IPS DF 4.7 (cell line): ENCODE measurements at regions not wholly inside any gene's neighbourhood (a gene's known extent, or its start where the extent isn't known, plus 50 kb on each side); places are given as distances from the start of the nearest gene placed in this dataset.
A peak's percentile ranks its signal among the peaks of the same experiment; 100 is the strongest.

Experiments
- DNase-seq: peaks from one replicate; pipeline ENCODE4 v3.0.0-alpha.2; 2013; ENCODE audit warnings: low spot score; ENCODE audit errors: extremely low read depth

- DNase-seq: no peak
Measured at GRCh38 chr1:112263453-112263852, 132.6 kb upstream of the CTTNBP2NL start.

- no peak for DNase-seq
Measured at GRCh38 chr1:112264010-112264409, 132.0 kb upstream of the CTTNBP2NL start.

- no peak for DNase-seq
Measured at GRCh38 chr1:112264553-112264952, 131.5 kb upstream of the CTTNBP2NL start.

- no peak for DNase-seq
Measured at GRCh38 chr1:112265931-112266330, 130.1 kb upstream of the CTTNBP2NL start.

- DNase-seq: no peak
Measured at GRCh38 chr1:112267206-112267605, 128.8 kb upstream of the CTTNBP2NL start.

- DNase-seq: no peak
Measured at GRCh38 chr1:112267929-112268328, 128.1 kb upstream of the CTTNBP2NL start.

GRCh38 chr1:112268408-112268807 is 127.6 kb upstream of the CTTNBP2NL start:
- DNase-seq: no peak

GRCh38 chr1:112271270-112271669 is 124.7 kb upstream of the CTTNBP2NL start:
- DNase-seq: no peak

- no peak for DNase-seq
Measured at GRCh38 chr1:112272101-112272772, 123.8 kb upstream of the CTTNBP2NL start.

- DNase-seq: no peak
Measured at GRCh38 chr1:112284796-112285195, 111.2 kb upstream of the CTTNBP2NL start.

- no peak for DNase-seq
Measured at GRCh38 chr1:112285316-112285715, 110.7 kb upstream of the CTTNBP2NL start.

GRCh38 chr1:112285746-112286145 is 110.3 kb upstream of the CTTNBP2NL start:
- no peak for DNase-seq

GRCh38 chr1:112296908-112297307 is 99.1 kb upstream of the CTTNBP2NL start:
- DNase-seq: no peak

- no peak for DNase-seq
Measured at GRCh38 chr1:112297536-112297935, 98.5 kb upstream of the CTTNBP2NL start.

GRCh38 chr1:112298558-112298957 is 97.5 kb upstream of the CTTNBP2NL start:
- peak; percentile 53 for DNase-seq

GRCh38 chr1:112304126-112304525 is 91.9 kb upstream of the CTTNBP2NL start:
- no peak for DNase-seq

GRCh38 chr1:112304612-112305011 is 91.4 kb upstream of the CTTNBP2NL start:
- no peak for DNase-seq

GRCh38 chr1:112307930-112308591 is 88.0 kb upstream of the CTTNBP2NL start:
- DNase-seq: no peak

- no peak for DNase-seq
Measured at GRCh38 chr1:112308716-112309115, 87.3 kb upstream of the CTTNBP2NL start.

- no peak for DNase-seq
Measured at GRCh38 chr1:112309499-112309898, 86.5 kb upstream of the CTTNBP2NL start.

- no peak for DNase-seq
Measured at GRCh38 chr1:112312315-112312714, 83.7 kb upstream of the CTTNBP2NL start.

- DNase-seq: no peak
Measured at GRCh38 chr1:112312879-112313278, 83.1 kb upstream of the CTTNBP2NL start.

GRCh38 chr1:112316254-112316913 is 79.6 kb upstream of the CTTNBP2NL start:
- DNase-seq: no peak
